Hepatocyte (in vitro differentiated cells): ENCODE measurements at regions not wholly inside any gene's neighbourhood (a gene's known extent, or its start where the extent isn't known, plus 50 kb on each side); places are given as distances from the start of the nearest gene placed in this dataset.

Source experiments
- EZH2 ChIP-seq: fragments of 200-600 bp; sonication (generic); IDR thresholded peaks from 2 replicates; pipeline ENCODE4 v1.6.1; 2016; ENCODE audit warnings: antibody characterized with exemption, mild to moderate bottlenecking, borderline replicate concordance
- EZH2phosphoT487 ChIP-seq: fragments of 200-600 bp; sonication (generic); IDR thresholded peaks from one replicate; pipeline ENCODE4 v1.6.1; 2018; ENCODE audit warnings: antibody characterized with exemption, mild to moderate bottlenecking, low read depth, moderate library complexity; ENCODE audit not compliant: unreplicated experiment, severe bottlenecking
- TF ChIP-seq, protein P1 (sequence below): fragments of 200-600 bp; sonication (generic); IDR thresholded peaks from 2 replicates; pipeline ENCODE4 v1.5.1; 2016; ENCODE audit warnings: antibody characterized with exemption, mild to moderate bottlenecking; ENCODE audit not compliant: poor library complexity

DNA sequence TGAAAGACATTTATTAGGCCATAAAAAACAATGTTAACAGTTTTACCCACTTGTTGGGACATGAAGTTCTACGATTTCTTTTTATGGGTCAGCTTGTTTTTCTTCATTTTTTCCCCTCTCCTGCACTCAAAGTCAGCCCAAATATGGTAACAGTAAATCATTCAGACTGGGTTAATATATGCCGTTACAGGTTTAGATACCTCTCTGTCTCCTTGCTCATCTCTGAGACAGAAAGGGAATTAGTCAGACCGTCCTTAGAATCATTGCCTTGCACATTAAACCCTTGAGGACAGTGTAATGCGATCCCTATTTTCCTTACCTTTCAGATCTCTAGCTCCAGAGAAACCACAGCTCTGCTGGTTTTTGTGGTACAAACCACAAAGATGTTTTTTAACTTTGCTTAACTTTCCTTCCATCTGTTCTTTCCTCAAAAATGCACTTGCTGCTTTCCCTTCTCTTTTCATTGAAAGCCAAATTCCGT lies 613.3 kb downstream of the PLPP3 start:
- TF ChIP-seq, protein P1, sequence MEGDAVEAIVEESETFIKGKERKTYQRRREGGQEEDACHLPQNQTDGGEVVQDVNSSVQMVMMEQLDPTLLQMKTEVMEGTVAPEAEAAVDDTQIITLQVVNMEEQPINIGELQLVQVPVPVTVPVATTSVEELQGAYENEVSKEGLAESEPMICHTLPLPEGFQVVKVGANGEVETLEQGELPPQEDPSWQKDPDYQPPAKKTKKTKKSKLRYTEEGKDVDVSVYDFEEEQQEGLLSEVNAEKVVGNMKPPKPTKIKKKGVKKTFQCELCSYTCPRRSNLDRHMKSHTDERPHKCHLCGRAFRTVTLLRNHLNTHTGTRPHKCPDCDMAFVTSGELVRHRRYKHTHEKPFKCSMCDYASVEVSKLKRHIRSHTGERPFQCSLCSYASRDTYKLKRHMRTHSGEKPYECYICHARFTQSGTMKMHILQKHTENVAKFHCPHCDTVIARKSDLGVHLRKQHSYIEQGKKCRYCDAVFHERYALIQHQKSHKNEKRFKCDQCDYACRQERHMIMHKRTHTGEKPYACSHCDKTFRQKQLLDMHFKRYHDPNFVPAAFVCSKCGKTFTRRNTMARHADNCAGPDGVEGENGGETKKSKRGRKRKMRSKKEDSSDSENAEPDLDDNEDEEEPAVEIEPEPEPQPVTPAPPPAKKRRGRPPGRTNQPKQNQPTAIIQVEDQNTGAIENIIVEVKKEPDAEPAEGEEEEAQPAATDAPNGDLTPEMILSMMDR, result no peak
- TF ChIP-seq EZH2, result no peak
- no peak for TF ChIP-seq EZH2phosphoT487
